Adrenal gland (tissue), 5 donors: ENCODE measurements at regions not wholly inside any gene's neighbourhood (a gene's known extent, or its start where the extent isn't known, plus 50 kb on each side); places are given as distances from the start of the nearest gene placed in this dataset.

ENCODE experiments used
- CTCF ChIP-seq, 6 experiments: fragments of 450-650 bp in 4 of 6; fragments of 200-600 bp in 2 of 6; sonication (generic) in 1 of 6; IDR thresholded peaks; 1 replicate in 5 of 6; 2 replicates in 1 of 6; pipeline versions ENCODE4 v1.5.1 to v1.8.0; 2016 to 2021; ENCODE audit warnings: antibody characterized with exemption in 6 of 6, mild to moderate bottlenecking in 2 of 6, moderate library complexity in 1 of 6
- POLR2A ChIP-seq, 2 donors: fragments of 450-650 bp; IDR thresholded peaks; one replicate each; pipeline ENCODE4 v1.6.1; 2017; ENCODE audit warnings: antibody characterized with exemption in 2 of 2, mild to moderate bottlenecking in 2 of 2, moderate library complexity in 1 of 2
- donor health status: DM: no; HTN: no; CAD: no.

- no peak for TF ChIP-seq CTCF (IDR thresholded peaks at IDR 0.05)
- no peak for TF ChIP-seq POLR2A (IDR thresholded peaks at IDR 0.05)
Observed at GRCh38 chr7:24025094-24025493, 258.9 kb upstream of the NPY start.
